ENCODE measurements at regions not wholly inside any gene's neighbourhood (a gene's known extent, or its start where the extent isn't known, plus 50 kb on each side); places are given as distances from the start of the nearest gene placed in this dataset.
"Not testable (repeated sequence)": the region's sequence is repeated elsewhere in the genome, so short reads cannot be mapped to it uniquely, and the experiment has no call there.

- no peak for DNase-seq (ENCODE audit: low spot score)
Observed at GRCh38 chr13:82962397-82962796, 919.9 kb downstream of the SLITRK1 start.

GRCh38 chr13:82961757-82962156 lies 920.5 kb downstream of the SLITRK1 start:
- no peak for DNase-seq (ENCODE audit: low spot score)

GRCh38 chr13:82952336-82952735 lies 929.9 kb downstream of the SLITRK1 start:
- not testable (repeated sequence) for DNase-seq (ENCODE audit: low spot score)

- DNase-seq (ENCODE audit: low spot score) = no peak
Observed at GRCh38 chr13:82947683-82948082, 934.6 kb downstream of the SLITRK1 start.

- DNase-seq (ENCODE audit: low spot score) = no peak
Observed at GRCh38 chr13:82947191-82947621, 935.1 kb downstream of the SLITRK1 start.

GRCh38 chr13:82938644-82939043 lies 943.6 kb downstream of the SLITRK1 start:
- DNase-seq (ENCODE audit: low spot score) = no peak

GRCh38 chr13:82934000-82934399 lies 948.3 kb downstream of the SLITRK1 start:
- DNase-seq (ENCODE audit: low spot score) = no peak

- no peak for DNase-seq (ENCODE audit: low spot score)
Observed at GRCh38 chr13:82925114-82925513, 957.2 kb downstream of the SLITRK1 start.

- DNase-seq (ENCODE audit: low spot score) = no peak
Observed at GRCh38 chr13:82917984-82918383, 964.3 kb downstream of the SLITRK1 start.

- no peak for DNase-seq (ENCODE audit: low spot score)
Observed at GRCh38 chr13:82912564-82912963, 969.7 kb downstream of the SLITRK1 start.

GRCh38 chr13:82905071-82905470 lies 977.2 kb downstream of the SLITRK1 start:
- DNase-seq (ENCODE audit: low spot score) = no peak

- no peak for DNase-seq (ENCODE audit: low spot score)
Observed at GRCh38 chr13:82900453-82900852, 981.8 kb downstream of the SLITRK1 start.

- no peak for DNase-seq (ENCODE audit: low spot score)
Observed at GRCh38 chr13:82898586-82898985, 983.7 kb downstream of the SLITRK1 start.

- no peak for DNase-seq (ENCODE audit: low spot score)
Observed at GRCh38 chr13:82879921-82880320, 1002.4 kb downstream of the SLITRK1 start.

- DNase-seq (ENCODE audit: low spot score) = no peak
Observed at GRCh38 chr13:82878536-82878935, 1003.7 kb downstream of the SLITRK1 start.

- no peak for DNase-seq (ENCODE audit: low spot score)
Observed at GRCh38 chr13:82867284-82867683, 1015.0 kb downstream of the SLITRK1 start.

- no peak for DNase-seq (ENCODE audit: low spot score)
Observed at GRCh38 chr13:82850644-82851043, 1031.6 kb downstream of the SLITRK1 start.

- no peak for DNase-seq (ENCODE audit: low spot score)
Observed at GRCh38 chr13:82848766-82849165, 1033.5 kb downstream of the SLITRK1 start.

- no peak for DNase-seq (ENCODE audit: low spot score)
Observed at GRCh38 chr13:82847595-82847994, 1034.7 kb downstream of the SLITRK1 start.

GRCh38 chr13:82833923-82834322 lies 1048.4 kb downstream of the SLITRK1 start:
- DNase-seq (ENCODE audit: low spot score) = no peak

GRCh38 chr13:82829040-82829439 lies 1053.2 kb downstream of the SLITRK1 start:
- no peak for DNase-seq (ENCODE audit: low spot score)

GRCh38 chr13:82827724-82828123 lies 1054.5 kb downstream of the SLITRK1 start:
- DNase-seq (ENCODE audit: low spot score) = no peak

GRCh38 chr13:82822935-82823334 lies 1059.3 kb downstream of the SLITRK1 start:
- no peak for DNase-seq (ENCODE audit: low spot score)

GRCh38 chr13:82817133-82817532 lies 1065.1 kb downstream of the SLITRK1 start:
- no peak for DNase-seq (ENCODE audit: low spot score)

GRCh38 chr13:82815791-82816190 lies 1066.5 kb downstream of the SLITRK1 start:
- DNase-seq (ENCODE audit: low spot score) = no peak
